HG03442 (cell line): ENCODE measurements at regions not wholly inside any gene's neighbourhood (a gene's known extent, or its start where the extent isn't known, plus 50 kb on each side); places are given as distances from the start of the nearest gene placed in this dataset.

Experiments
- ATAC-seq: cut with Tn5 transposase; IDR thresholded peaks from one replicate; pipeline ENCODE4 v1.9.1; 2021; ENCODE audit warnings: mild to moderate bottlenecking, moderate library complexity; ENCODE audit not compliant: unreplicated experiment

GRCh38 chr14:100381395-100382105 lies 58.4 kb downstream of the SLC25A47 start:
- no peak for ATAC-seq

- ATAC-seq: no peak
These were observed 58.9 kb downstream of the SLC25A47 start for GRCh38 chr14:100382106-100382455.

- peak; percentile 63 for ATAC-seq
These were observed 60.6 kb downstream of the SLC25A47 start for GRCh38 chr14:100383727-100384158.

- ATAC-seq: no peak
These were observed 61.1 kb downstream of the SLC25A47 start for GRCh38 chr14:100384277-100384676.

- no peak for ATAC-seq
These were observed 62.0 kb downstream of the SLC25A47 start for GRCh38 chr14:100384819-100385813.

GRCh38 chr14:100386121-100386520 lies 63.0 kb downstream of the SLC25A47 start:
- no peak for ATAC-seq

- no peak for ATAC-seq
These were observed 63.7 kb downstream of the SLC25A47 start for GRCh38 chr14:100386846-100387245.

GRCh38 chr14:100387450-100387849 lies 64.3 kb downstream of the SLC25A47 start:
- ATAC-seq: no peak

GRCh38 chr14:100388103-100389054 lies 65.2 kb downstream of the SLC25A47 start:
- ATAC-seq: no peak

- no peak for ATAC-seq
These were observed 66.5 kb downstream of the SLC25A47 start for GRCh38 chr14:100389497-100390104.

GRCh38 chr14:100391173-100391572 lies 68.0 kb downstream of the SLC25A47 start:
- ATAC-seq: no peak

- ATAC-seq: no peak
These were observed 68.6 kb downstream of the SLC25A47 start for GRCh38 chr14:100391724-100392123.

GRCh38 chr14:100392356-100392755 lies 69.2 kb downstream of the SLC25A47 start:
- no peak for ATAC-seq

- no peak for ATAC-seq
These were observed 70.2 kb downstream of the SLC25A47 start for GRCh38 chr14:100393362-100393761.

GRCh38 chr14:100393906-100394732 lies 71.0 kb downstream of the SLC25A47 start:
- no peak for ATAC-seq

GRCh38 chr14:100394886-100395672 lies 71.9 kb downstream of the SLC25A47 start:
- no peak for ATAC-seq

- ATAC-seq: no peak
These were observed 73.2 kb downstream of the SLC25A47 start for GRCh38 chr14:100396266-100396795.

- no peak for ATAC-seq
These were observed 73.9 kb downstream of the SLC25A47 start for GRCh38 chr14:100397005-100397404.
